GM19397 (cell line): ENCODE measurements at regions not wholly inside any gene's neighbourhood (a gene's known extent, or its start where the extent isn't known, plus 50 kb on each side); places are given as distances from the start of the nearest gene placed in this dataset.

Source experiments
- ATAC-seq: cut with Tn5 transposase; IDR thresholded peaks from one replicate; pipeline ENCODE4 v1.9.1; 2021; ENCODE audit warnings: mild to moderate bottlenecking, moderate library complexity; ENCODE audit not compliant: unreplicated experiment

- no peak for ATAC-seq
Measured at GRCh38 chr7:88700725-88701124, 58.8 kb upstream of the ZNF804B start.

- ATAC-seq: no peak
Measured at GRCh38 chr7:88694207-88694606, 65.3 kb upstream of the ZNF804B start.

- ATAC-seq: no peak
Measured at GRCh38 chr7:88693131-88693530, 66.4 kb upstream of the ZNF804B start.

GRCh38 chr7:88692493-88692892 lies 67.0 kb upstream of the ZNF804B start:
- no peak for ATAC-seq

GRCh38 chr7:88689821-88690220 lies 69.7 kb upstream of the ZNF804B start:
- no peak for ATAC-seq

- ATAC-seq: no peak
Measured at GRCh38 chr7:88688222-88688621, 71.3 kb upstream of the ZNF804B start.

- ATAC-seq: no peak
Measured at GRCh38 chr7:88686468-88687229, 72.9 kb upstream of the ZNF804B start.

- no peak for ATAC-seq
Measured at GRCh38 chr7:88681682-88682081, 77.8 kb upstream of the ZNF804B start.

GRCh38 chr7:88670536-88670935 lies 89.0 kb upstream of the ZNF804B start:
- no peak for ATAC-seq

- ATAC-seq: no peak
Measured at GRCh38 chr7:88669913-88670312, 89.6 kb upstream of the ZNF804B start.

GRCh38 chr7:88668591-88668990 lies 90.9 kb upstream of the ZNF804B start:
- no peak for ATAC-seq

GRCh38 chr7:88666626-88667025 lies 92.9 kb upstream of the ZNF804B start:
- ATAC-seq: no peak

GRCh38 chr7:88665892-88666514 lies 93.5 kb upstream of the ZNF804B start:
- ATAC-seq: no peak

- ATAC-seq: no peak
Measured at GRCh38 chr7:88664630-88665233, 94.8 kb upstream of the ZNF804B start.

GRCh38 chr7:88661921-88662320 lies 97.6 kb upstream of the ZNF804B start:
- no peak for ATAC-seq

- ATAC-seq: no peak
Measured at GRCh38 chr7:88647825-88648224, 111.7 kb upstream of the ZNF804B start.

GRCh38 chr7:88638583-88638982 lies 120.9 kb upstream of the ZNF804B start:
- no peak for ATAC-seq

GRCh38 chr7:88637795-88638194 lies 121.7 kb upstream of the ZNF804B start:
- ATAC-seq: no peak

GRCh38 chr7:88635149-88635548 lies 124.4 kb upstream of the ZNF804B start:
- no peak for ATAC-seq

GRCh38 chr7:88629559-88629958 lies 129.9 kb upstream of the ZNF804B start:
- no peak for ATAC-seq

GRCh38 chr7:88628363-88629085 lies 131.0 kb upstream of the ZNF804B start:
- ATAC-seq: peak; percentile 99

- ATAC-seq: no peak
Measured at GRCh38 chr7:88617185-88617584, 142.3 kb upstream of the ZNF804B start.
